Thymus (tissue), 11 donors: ENCODE measurements at regions not wholly inside any gene's neighbourhood (a gene's known extent, or its start where the extent isn't known, plus 50 kb on each side); places are given as distances from the start of the nearest gene placed in this dataset.
A peak's percentile ranks its signal among the peaks of the same experiment; 100 is the strongest.

Source experiments
- DNase-seq, 9 donors: peaks; one replicate each; pipeline ENCODE4 v3.0.0-alpha.2; 2013; ENCODE audit warnings: low spot score in 9 of 9, low read depth in 6 of 9, missing footprints in 1 of 9
- H3K27ac ChIP-seq, 2 donors: one replicate each; pipeline ENCODE4 v1.5.1; 2013; ENCODE audit warnings: control low read depth in 1 of 2, low read depth in 1 of 2, low read length in 1 of 2, mild to moderate bottlenecking in 1 of 2, moderate library complexity in 1 of 2
- H3K27me3 ChIP-seq, 2 donors: one replicate each; pipeline ENCODE4 v1.5.1; 2013; ENCODE audit warnings: low read length in 1 of 2; ENCODE audit not compliant: control insufficient read depth in 2 of 2, insufficient read depth in 1 of 2
- H3K36me3 ChIP-seq, 2 donors: one replicate each; pipeline ENCODE4 v1.5.1; 2013; ENCODE audit warnings: low read length in 1 of 2, mild to moderate bottlenecking in 1 of 2, moderate library complexity in 1 of 2; ENCODE audit not compliant: control insufficient read depth in 2 of 2, insufficient read depth in 2 of 2
- H3K4me1 ChIP-seq, 2 donors: one replicate each; pipeline ENCODE4 v1.5.1; 2013; ENCODE audit warnings: low read length in 2 of 2; ENCODE audit not compliant: control insufficient read depth in 2 of 2, insufficient read depth in 2 of 2
- H3K4me3 ChIP-seq, 2 donors: one replicate each; pipeline ENCODE4 v1.5.1; 2013; ENCODE audit warnings: low read length in 2 of 2, control low read depth in 1 of 2, mild to moderate bottlenecking in 1 of 2
- H3K9me3 ChIP-seq, 2 donors: one replicate each; pipeline ENCODE4 v1.5.1; 2013; ENCODE audit warnings: low read length in 1 of 2, mild to moderate bottlenecking in 1 of 2; ENCODE audit not compliant: control insufficient read depth in 2 of 2, insufficient read depth in 1 of 2
- WGBS: extraction: QIAGEN DNeasy Blood & Tissue Kit; methylation state at CpG from one replicate; pipeline ENCODE4 v1.1.7; 2013; 5-methylcytosine and 5-hydroxymethylcytosine counted together
- donor health status: healthy.

- DNase-seq: no peak
- Histone ChIP-seq H3K36me3 (no peaks in the 10 kb centered on the region), H3K4me3 (no peak overlapping the region), H3K27me3 (no peaks in the 10 kb centered on the region), H3K4me1 (peaks cover 0 to 6% of the 10 kb centered on the region in 2 donors), H3K9me3 (no peaks in the 10 kb centered on the region), H3K27ac (no peak overlapping the region)
- 85% methylated on average over 2 of the region's 2 CpGs for WGBS
Observed at GRCh38 chr7:17168416-17168815, 130.0 kb upstream of the AHR start.

GRCh38 chr7:17171427-17171826 is 127.0 kb upstream of the AHR start:
- WGBS: 96% methylated on average over 3 of the region's 3 CpGs
- no peak overlapping the region for H3K4me3 ChIP-seq
- H3K4me1 ChIP-seq: peaks cover 0 to 6% of the 10 kb centered on the region in 2 donors
- no peak overlapping the region for H3K27ac ChIP-seq
- no peaks in the 10 kb centered on the region for H3K9me3 ChIP-seq
- no peak for DNase-seq
- no peaks in the 10 kb centered on the region for H3K36me3 ChIP-seq
- H3K27me3 ChIP-seq: no peaks in the 10 kb centered on the region

GRCh38 chr7:17176371-17177032 is 122.0 kb upstream of the AHR start:
- Histone ChIP-seq H3K9me3 (no peaks in the 10 kb centered on the region), H3K4me1 (no peaks in the 10 kb centered on the region), H3K27me3 (no peaks in the 10 kb centered on the region), H3K36me3 (no peaks in the 10 kb centered on the region), H3K27ac (no peak overlapping the region), H3K4me3 (no peak overlapping the region)
- 97% methylated on average over 11 of the region's 11 CpGs for WGBS
- DNase-seq: no peak

GRCh38 chr7:17178545-17178944 is 119.9 kb upstream of the AHR start:
- WGBS: 94% methylated on average over 2 of the region's 2 CpGs
- no peak overlapping the region for H3K27ac ChIP-seq

GRCh38 chr7:17181482-17181881 is 117.0 kb upstream of the AHR start:
- DNase-seq: no peak
- Histone ChIP-seq H3K4me3 (no peak overlapping the region), H3K27me3 (no peaks in the 10 kb centered on the region), H3K36me3 (no peaks in the 10 kb centered on the region), H3K27ac (no peak overlapping the region), H3K4me1 (no peaks in the 10 kb centered on the region), H3K9me3 (no peaks in the 10 kb centered on the region)
- 95% methylated on average over 3 of the region's 3 CpGs for WGBS

More at GRCh38 chr7:17178545-17178944, 119.9 kb upstream of the AHR start:
- no peaks in the 10 kb centered on the region for H3K4me1 ChIP-seq
- no peaks in the 10 kb centered on the region for H3K9me3 ChIP-seq
- no peaks in the 10 kb centered on the region for H3K36me3 ChIP-seq
- no peaks in the 10 kb centered on the region for H3K27me3 ChIP-seq
- no peak for DNase-seq
- H3K4me3 ChIP-seq: no peak overlapping the region

- WGBS: 90% methylated on average over 2 of the region's 2 CpGs
- no peaks in the 10 kb centered on the region for H3K36me3 ChIP-seq
Observed at GRCh38 chr7:17183630-17184328, 114.7 kb upstream of the AHR start.

GRCh38 chr7:17184805-17185689 is 113.4 kb upstream of the AHR start:
- H3K27ac ChIP-seq: no peak overlapping the region
- no peak for DNase-seq
- WGBS: 96% methylated on average over 4 of the region's 4 CpGs
- H3K27me3 ChIP-seq: no peaks in the 10 kb centered on the region
- no peak overlapping the region for H3K4me3 ChIP-seq
- H3K9me3 ChIP-seq: no peaks in the 10 kb centered on the region
- H3K4me1 ChIP-seq: no peaks in the 10 kb centered on the region
- no peaks in the 10 kb centered on the region for H3K36me3 ChIP-seq

More at GRCh38 chr7:17183630-17184328, 114.7 kb upstream of the AHR start:
- H3K27ac ChIP-seq: no peak overlapping the region
- no peaks in the 10 kb centered on the region for H3K4me1 ChIP-seq
- no peak for DNase-seq
- no peaks in the 10 kb centered on the region for H3K27me3 ChIP-seq
- H3K9me3 ChIP-seq: no peaks in the 10 kb centered on the region
- H3K4me3 ChIP-seq: no peak overlapping the region

GRCh38 chr7:17185690-17186070 is 112.8 kb upstream of the AHR start:
- Histone ChIP-seq H3K4me3 (no peak overlapping the region), H3K36me3 (no peaks in the 10 kb centered on the region), H3K9me3 (no peaks in the 10 kb centered on the region), H3K4me1 (no peaks in the 10 kb centered on the region), H3K27ac (no peak overlapping the region), H3K27me3 (no peaks in the 10 kb centered on the region)
- 49% methylated on average over 4 of the region's 4 CpGs for WGBS
- DNase-seq: peak in 1 of 9 donors; percentile 19
